ENCODE measurements at regions not wholly inside any gene's neighbourhood (a gene's known extent, or its start where the extent isn't known, plus 50 kb on each side); places are given as distances from the start of the nearest gene placed in this dataset.

DNA sequence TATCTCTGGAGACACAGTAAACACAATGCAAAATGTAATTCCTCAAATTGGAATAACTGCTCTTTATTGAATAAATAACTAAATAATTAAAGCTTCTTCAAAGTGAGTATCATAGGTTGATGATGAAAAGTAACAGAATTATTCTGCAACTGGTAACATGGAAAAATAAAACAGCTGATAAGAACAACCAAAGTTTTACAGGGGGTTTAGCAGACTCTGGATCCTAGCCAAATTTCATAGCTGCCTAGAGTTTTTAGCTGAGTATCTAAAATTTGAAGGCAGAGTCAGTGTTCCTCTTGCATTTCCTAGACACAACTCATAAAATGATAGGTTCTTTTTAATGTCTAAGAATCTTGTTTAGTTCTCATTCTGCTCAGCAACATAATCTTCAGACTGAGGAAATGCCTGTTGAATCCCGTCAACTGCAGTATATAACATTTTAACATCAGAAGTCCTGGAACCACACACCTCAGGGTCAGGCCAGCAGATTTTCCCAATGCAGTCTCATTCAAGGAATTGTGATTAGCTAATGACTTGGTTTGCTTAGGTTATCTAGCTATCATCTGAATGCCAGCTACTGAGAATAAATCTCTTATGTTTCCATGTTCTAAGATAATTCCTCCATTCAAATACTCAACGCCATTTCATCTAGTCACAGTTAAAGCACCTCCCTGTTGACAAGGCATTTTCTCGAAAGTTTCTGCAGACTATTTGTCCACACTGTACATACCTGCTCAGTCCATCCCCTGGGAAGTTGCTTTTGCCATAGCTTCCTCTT, 411.6 kb downstream of the BCAT1 start:
- Histone ChIP-seq H3F3A (ENCODE audit: insufficient read depth, low read length, poor library complexity, severe bottlenecking) (no peaks in the 10 kb centered on the region), H3K9me2 (ENCODE audit: insufficient read depth, low read length) (no peaks in the 10 kb centered on the region), H3K27me3 (ENCODE audit: insufficient read depth, low read depth, low read length) (no peaks in the 10 kb centered on the region), H3K9ac (ENCODE audit: low read length) (no peak overlapping the region), H3K79me2 (replicated peaks; ENCODE audit: insufficient read depth, low read length) (no peaks in the 10 kb centered on the region), H2AFZ (ENCODE audit: low read depth, low read length) (no peak overlapping the region), H3K36me3 (ENCODE audit: insufficient read depth, low read length) (no peaks in the 10 kb centered on the region), H3K4me3 (ENCODE audit: low read length) (no peak overlapping the region), H3K9me3 (ENCODE audit: low read length) (no peaks in the 10 kb centered on the region), H3K4me2 (ENCODE audit: low read length) (no peak overlapping the region), H4K20me1 (ENCODE audit: insufficient read depth) (no peaks in the 10 kb centered on the region), H3K27ac (ENCODE audit: low read length) (no peak overlapping the region)
- TF ChIP-seq MXI1 (conservative IDR thresholded peaks at IDR 0.05; ENCODE audit: poor library complexity, severe bottlenecking), result no peak

DNA sequence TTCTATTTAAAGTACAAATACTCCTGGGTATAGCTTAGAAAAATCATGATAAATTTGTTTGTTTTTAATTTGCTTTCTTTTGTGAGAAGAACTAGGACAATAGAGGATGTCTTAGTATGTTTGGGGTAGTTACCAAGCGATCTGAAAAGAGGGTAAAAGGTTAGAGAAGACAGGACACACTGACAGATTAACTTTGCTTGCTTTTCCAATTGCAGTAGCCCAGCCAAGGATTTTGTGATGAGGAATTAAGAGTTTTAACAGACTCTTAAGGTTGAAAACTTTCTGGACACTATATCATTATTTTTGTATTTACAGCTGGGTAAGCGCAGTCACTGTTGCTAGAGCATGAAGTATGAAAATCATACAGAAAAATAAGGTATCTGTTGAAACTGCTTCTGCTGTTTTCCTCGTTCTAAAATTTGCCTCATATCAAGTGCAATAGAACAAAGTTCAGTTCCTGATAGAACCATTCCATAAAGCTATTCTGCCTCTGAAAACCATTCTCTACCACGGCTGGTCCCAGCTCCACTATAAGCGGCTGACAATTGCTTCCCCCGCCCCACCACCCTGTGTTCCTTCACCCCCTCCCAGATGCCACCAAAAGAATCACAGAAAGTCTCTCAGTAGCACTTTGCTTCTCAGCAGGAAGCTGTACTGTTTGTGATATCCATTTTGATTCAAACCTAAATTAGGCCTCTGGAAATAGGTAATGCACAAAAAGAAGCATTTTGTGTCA, 413.4 kb downstream of the BCAT1 start:
- Histone ChIP-seq H4K20me1 (ENCODE audit: insufficient read depth) (no peaks in the 10 kb centered on the region), H3K9me3 (ENCODE audit: low read length) (no peaks in the 10 kb centered on the region), H3K27me3 (ENCODE audit: insufficient read depth, low read depth, low read length) (no peaks in the 10 kb centered on the region), H3K9ac (ENCODE audit: low read length) (no peak overlapping the region), H3K9me2 (ENCODE audit: insufficient read depth, low read length) (no peaks in the 10 kb centered on the region), H3K27ac (ENCODE audit: low read length) (no peak overlapping the region), H3K36me3 (ENCODE audit: insufficient read depth, low read length) (no peaks in the 10 kb centered on the region), H3K4me3 (ENCODE audit: low read length) (no peak overlapping the region), H2AFZ (ENCODE audit: low read depth, low read length) (no peak overlapping the region), H3K79me2 (replicated peaks; ENCODE audit: insufficient read depth, low read length) (no peaks in the 10 kb centered on the region), H3F3A (ENCODE audit: insufficient read depth, low read length, poor library complexity, severe bottlenecking) (no peaks in the 10 kb centered on the region), H3K4me2 (ENCODE audit: low read length) (no peak overlapping the region)
- no peak for TF ChIP-seq CTCF (IDR thresholded peaks at IDR 0.05; ENCODE audit: poor library complexity, severe bottlenecking)
- TF ChIP-seq MXI1 (conservative IDR thresholded peaks at IDR 0.05; ENCODE audit: poor library complexity, severe bottlenecking), result no peak
- TF ChIP-seq SMC3 (conservative IDR thresholded peaks at IDR 0.05; ENCODE audit: poor library complexity), result no peak
- TF ChIP-seq, protein P1, sequence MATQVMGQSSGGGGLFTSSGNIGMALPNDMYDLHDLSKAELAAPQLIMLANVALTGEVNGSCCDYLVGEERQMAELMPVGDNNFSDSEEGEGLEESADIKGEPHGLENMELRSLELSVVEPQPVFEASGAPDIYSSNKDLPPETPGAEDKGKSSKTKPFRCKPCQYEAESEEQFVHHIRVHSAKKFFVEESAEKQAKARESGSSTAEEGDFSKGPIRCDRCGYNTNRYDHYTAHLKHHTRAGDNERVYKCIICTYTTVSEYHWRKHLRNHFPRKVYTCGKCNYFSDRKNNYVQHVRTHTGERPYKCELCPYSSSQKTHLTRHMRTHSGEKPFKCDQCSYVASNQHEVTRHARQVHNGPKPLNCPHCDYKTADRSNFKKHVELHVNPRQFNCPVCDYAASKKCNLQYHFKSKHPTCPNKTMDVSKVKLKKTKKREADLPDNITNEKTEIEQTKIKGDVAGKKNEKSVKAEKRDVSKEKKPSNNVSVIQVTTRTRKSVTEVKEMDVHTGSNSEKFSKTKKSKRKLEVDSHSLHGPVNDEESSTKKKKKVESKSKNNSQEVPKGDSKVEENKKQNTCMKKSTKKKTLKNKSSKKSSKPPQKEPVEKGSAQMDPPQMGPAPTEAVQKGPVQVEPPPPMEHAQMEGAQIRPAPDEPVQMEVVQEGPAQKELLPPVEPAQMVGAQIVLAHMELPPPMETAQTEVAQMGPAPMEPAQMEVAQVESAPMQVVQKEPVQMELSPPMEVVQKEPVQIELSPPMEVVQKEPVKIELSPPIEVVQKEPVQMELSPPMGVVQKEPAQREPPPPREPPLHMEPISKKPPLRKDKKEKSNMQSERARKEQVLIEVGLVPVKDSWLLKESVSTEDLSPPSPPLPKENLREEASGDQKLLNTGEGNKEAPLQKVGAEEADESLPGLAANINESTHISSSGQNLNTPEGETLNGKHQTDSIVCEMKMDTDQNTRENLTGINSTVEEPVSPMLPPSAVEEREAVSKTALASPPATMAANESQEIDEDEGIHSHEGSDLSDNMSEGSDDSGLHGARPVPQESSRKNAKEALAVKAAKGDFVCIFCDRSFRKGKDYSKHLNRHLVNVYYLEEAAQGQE (IDR thresholded peaks at IDR 0.05; ENCODE audit: borderline replicate concordance), result no peak
- TF ChIP-seq RAD21 (conservative IDR thresholded peaks at IDR 0.05), result no peak

GRCh38 chr12:24534622-24535021, 414.3 kb downstream of the BCAT1 start:
- no peak overlapping the region for H3K4me2 ChIP-seq (ENCODE audit: low read length)
- H3F3A ChIP-seq (ENCODE audit: insufficient read depth, low read length, poor library complexity, severe bottlenecking), result no peaks in the 10 kb centered on the region
- no peaks in the 10 kb centered on the region for H3K9me3 ChIP-seq (ENCODE audit: low read length)
- no peak overlapping the region for H2AFZ ChIP-seq (ENCODE audit: low read depth, low read length)
- no peak overlapping the region for H3K27ac ChIP-seq (ENCODE audit: low read length)
- H3K27me3 ChIP-seq (ENCODE audit: insufficient read depth, low read depth, low read length), result no peaks in the 10 kb centered on the region
- H3K9ac ChIP-seq (ENCODE audit: low read length), result no peak overlapping the region
- TF ChIP-seq SMC3 (conservative IDR thresholded peaks at IDR 0.05; ENCODE audit: poor library complexity) (no peak), EP300 (conservative IDR thresholded peaks at IDR 0.05; ENCODE audit: poor library complexity, severe bottlenecking) (no peak), RAD21 (conservative IDR thresholded peaks at IDR 0.05) (no peak), TAF1 (IDR thresholded peaks at IDR 0.05; ENCODE audit: low read depth) (no peak), MXI1 (conservative IDR thresholded peaks at IDR 0.05; ENCODE audit: poor library complexity, severe bottlenecking) (no peak), POLR2AphosphoS5 (IDR thresholded peaks at IDR 0.05) (no peak), CTCF (IDR thresholded peaks at IDR 0.05; ENCODE audit: poor library complexity, severe bottlenecking) (no peak)
- TF ChIP-seq, protein P1 (IDR thresholded peaks at IDR 0.05; ENCODE audit: borderline replicate concordance), result no peak
- H3K36me3 ChIP-seq (ENCODE audit: insufficient read depth, low read length), result no peaks in the 10 kb centered on the region
- no peak overlapping the region for H3K4me3 ChIP-seq (ENCODE audit: low read length)
- no peaks in the 10 kb centered on the region for H3K79me2 ChIP-seq (replicated peaks; ENCODE audit: insufficient read depth, low read length)
- no peaks in the 10 kb centered on the region for H3K9me2 ChIP-seq (ENCODE audit: insufficient read depth, low read length)
- H4K20me1 ChIP-seq (ENCODE audit: insufficient read depth), result no peaks in the 10 kb centered on the region
